HepG2 (cell line): ENCODE measurements at regions not wholly inside any gene's neighbourhood (a gene's known extent, or its start where the extent isn't known, plus 50 kb on each side); places are given as distances from the start of the nearest gene placed in this dataset.

Experiments
- ATAC-seq: fragments of 200-7000 bp; cut with Tn5 transposase; 3 replicates; pipeline ENCODE4 v1.9.1; 2020; ENCODE audit warnings: mild to moderate bottlenecking, moderate library complexity
- BruUV-seq: library from RNA; stranded (reverse); fragments of 400-500 nt; replicated peaks from 2 replicates; lab custom pipeline; 2021; lab: Mats Ljungman, UMichigan
- CTCF ChIA-PET: fragments of 300-600 bp; formaldehyde crosslinking; extraction: SDS; loops from one replicate; lab custom pipeline; 2021; ENCODE audit warnings: low total read pairs, inconsistent platforms, low intra/inter-chr PET ratio; lab: Yijun Ruan, JAX
- POLR2A ChIA-PET: fragments of 350-600 bp; sonication (Branson Sonifier 250); formaldehyde crosslinking; loops from one replicate; lab custom pipeline; 2020; ENCODE audit warnings: antibody characterized with exemption, inconsistent platforms; lab: Yijun Ruan, JAX
- DNase-seq: peaks from one replicate; pipeline ENCODE4 v3.0.0-alpha.2; 2015; ENCODE audit warnings: low spot score
- FAIRE-seq: peaks from 3 replicates; lab custom pipeline; 2011; peaks lifted over from hg19 to GRCh38; lab: Jason Lieb, UNC
- H2AFZ ChIP-seq: one replicate; pipeline ENCODE4 v1.6.1; 2011; ENCODE audit warnings: low read length, inconsistent platforms
- H3K27ac ChIP-seq: fragments of 300-600 bp; 3 replicates; pipeline ENCODE4 v1.8.0; 2011; ENCODE audit warnings: mixed run types, mild to moderate bottlenecking, mixed read lengths, low read length, inconsistent platforms; ENCODE audit not compliant: insufficient read depth; ENCODE audit errors: extremely low read length
- H3K27me3 ChIP-seq, 2 experiments: fragments of 200-600 bp in 1 of 2; 2 replicates in 1 of 2; 3 replicates in 1 of 2; pipeline versions ENCODE4 v1.6.0 to v1.8.0; 2011; ENCODE audit warnings: low read length in 2 of 2, mild to moderate bottlenecking in 2 of 2, moderate library complexity in 2 of 2, inconsistent platforms in 1 of 2; ENCODE audit not compliant: insufficient read depth in 2 of 2, control insufficient read depth in 1 of 2
- H3K36me3 ChIP-seq, 2 experiments: fragments of 200-600 bp in 1 of 2; replicated peaks in 1 of 2; 2 replicates in 1 of 2; 3 replicates in 1 of 2; pipeline versions ENCODE4 v1.5.1 to v1.8.0; 2011; ENCODE audit warnings: low read length in 2 of 2, inconsistent platforms in 1 of 2; ENCODE audit not compliant: insufficient read depth in 2 of 2, control insufficient read depth in 1 of 2
- H3K4me1 ChIP-seq: 2 replicates; pipeline ENCODE4 v1.5.1; 2012; ENCODE audit warnings: low read length, inconsistent platforms; ENCODE audit not compliant: insufficient read depth
- H3K4me2 ChIP-seq: 2 replicates; pipeline ENCODE4 v1.6.0; 2011; ENCODE audit warnings: low read depth, low read length, inconsistent platforms
- H3K4me3 ChIP-seq, 3 experiments: fragments of 200-600 bp in 1 of 3; sonication (generic), shearing (Covaris generic) in 1 of 3; replicated peaks in 1 of 3; 2 replicates each; pipeline ENCODE4 v1.5.1; 2011 to 2016; ENCODE audit warnings: low read length in 3 of 3, inconsistent platforms in 2 of 3, low read depth in 2 of 3, mild to moderate bottlenecking in 2 of 3, control low read depth in 1 of 3, mixed read lengths in 1 of 3; ENCODE audit not compliant: insufficient read depth in 1 of 3
- H3K79me2 ChIP-seq: one replicate; pipeline ENCODE4 v1.6.1; 2011; ENCODE audit warnings: low read length, inconsistent platforms; ENCODE audit not compliant: insufficient read depth
- H3K9ac ChIP-seq: 2 replicates; pipeline ENCODE4 v1.6.0; 2011; ENCODE audit warnings: mild to moderate bottlenecking, low read depth, low read length, inconsistent platforms; ENCODE audit not compliant: insufficient read depth
- H3K9me3 ChIP-seq: 2 replicates; pipeline ENCODE4 v1.5.1; 2012; ENCODE audit warnings: mild to moderate bottlenecking, low read length
- H4K20me1 ChIP-seq: 2 replicates; pipeline ENCODE4 v1.6.0; 2011; ENCODE audit warnings: inconsistent platforms, mild to moderate bottlenecking, low read length, moderate library complexity; ENCODE audit not compliant: insufficient read depth
- BCL3 ChIP-seq: sonication (generic); formaldehyde crosslinking; IDR thresholded peaks from 2 replicates; pipeline ENCODE4 v1.5.1; 2020; ENCODE audit warnings: mild to moderate bottlenecking, missing genetic modification reagents, moderate library complexity
- ETS1 ChIP-seq: sonication (generic); formaldehyde crosslinking; IDR thresholded peaks from 2 replicates; pipeline ENCODE4 v1.4.0; 2020; ENCODE audit warnings: missing genetic modification reagents
- HNRNPK ChIP-seq: fragments of 200-400 bp; formaldehyde crosslinking; IDR thresholded peaks from 2 replicates; pipeline ENCODE4 v1.6.1; 2018; ENCODE audit warnings: low read length, low read depth, moderate library complexity, mild to moderate bottlenecking; ENCODE audit not compliant: poor library complexity, severe bottlenecking
- KDM4B ChIP-seq: sonication (generic); formaldehyde crosslinking; IDR thresholded peaks from 2 replicates; pipeline ENCODE4 v1.4.0; 2020; ENCODE audit warnings: missing genetic modification reagents
- NCOA5 ChIP-seq: sonication (generic); formaldehyde crosslinking; IDR thresholded peaks from 2 replicates; pipeline ENCODE4 v1.4.0; 2020; ENCODE audit warnings: missing genetic modification reagents
- PCBP1 ChIP-seq: fragments of 200-400 bp; formaldehyde crosslinking; IDR thresholded peaks from 2 replicates; pipeline ENCODE4 v1.6.1; 2017; ENCODE audit warnings: mild to moderate bottlenecking, low read depth, low read length, borderline replicate concordance
- SPEN ChIP-seq: sonication (generic); formaldehyde crosslinking; IDR thresholded peaks from 2 replicates; pipeline ENCODE4 v1.5.1; 2020; ENCODE audit warnings: low read depth, mild to moderate bottlenecking, missing genetic modification reagents
- TFDP2 ChIP-seq: sonication (generic); formaldehyde crosslinking; IDR thresholded peaks from 2 replicates; pipeline ENCODE4 v1.4.0; 2020; ENCODE audit warnings: missing genetic modification reagents
- ZFX ChIP-seq: sonication (generic); formaldehyde crosslinking; IDR thresholded peaks from 2 replicates; pipeline ENCODE4 v1.4.0; 2020; ENCODE audit warnings: mild to moderate bottlenecking, low read depth, missing genetic modification reagents, moderate library complexity
- ZNF20 ChIP-seq: sonication (generic); formaldehyde crosslinking; IDR thresholded peaks from 2 replicates; pipeline ENCODE4 v1.4.0; 2020; ENCODE audit warnings: mild to moderate bottlenecking, moderate library complexity, missing genetic modification reagents
- ZNF382 ChIP-seq: sonication (generic); formaldehyde crosslinking; IDR thresholded peaks from 2 replicates; pipeline ENCODE4 v1.5.0; 2020; ENCODE audit warnings: missing genetic modification reagents, mild to moderate bottlenecking, borderline replicate concordance
- ZNF430 ChIP-seq: sonication (generic); formaldehyde crosslinking; IDR thresholded peaks from 2 replicates; pipeline ENCODE4 v1.9.0; 2021; ENCODE audit warnings: mild to moderate bottlenecking, missing genetic modification reagents
- ZNF816 ChIP-seq: sonication (generic); formaldehyde crosslinking; IDR thresholded peaks from 2 replicates; pipeline ENCODE4 v1.8.0; 2022; ENCODE audit warnings: missing genetic modification reagents, mild to moderate bottlenecking, borderline replicate concordance
- ZSCAN9 ChIP-seq: IDR thresholded peaks from 2 replicates; pipeline ENCODE4 v1.6.1; 2016; ENCODE audit warnings: borderline replicate concordance
- WGBS: methylation state at CpG from one replicate; pipeline ENCODE4 v1.1.6; 2017; ENCODE audit warnings: low lambda C conversion rate; 5-methylcytosine and 5-hydroxymethylcytosine counted together
- in situ Hi-C: cut with HindIII; loops from 2 replicates; pipeline ENCODE4 v1.10.0; 2017; ENCODE audit warnings: low pct_unique_long_range_greater_than_20kb; ENCODE audit not compliant: extremely low pct_ligation_motif_present
- intact Hi-C: fragments of 100-400 bp; cut with micrococcal nuclease; formaldehyde crosslinking; loops from one replicate; pipeline ENCODE4 v1.10.0; 2022; ENCODE audit not compliant: unreplicated experiment
- TF ChIP-seq, protein P1 (sequence below): sonication (generic); formaldehyde crosslinking; IDR thresholded peaks from 2 replicates; pipeline ENCODE4 v1.8.1; 2023; ENCODE audit warnings: missing genetic modification reagents, mild to moderate bottlenecking, borderline replicate concordance

DNA sequence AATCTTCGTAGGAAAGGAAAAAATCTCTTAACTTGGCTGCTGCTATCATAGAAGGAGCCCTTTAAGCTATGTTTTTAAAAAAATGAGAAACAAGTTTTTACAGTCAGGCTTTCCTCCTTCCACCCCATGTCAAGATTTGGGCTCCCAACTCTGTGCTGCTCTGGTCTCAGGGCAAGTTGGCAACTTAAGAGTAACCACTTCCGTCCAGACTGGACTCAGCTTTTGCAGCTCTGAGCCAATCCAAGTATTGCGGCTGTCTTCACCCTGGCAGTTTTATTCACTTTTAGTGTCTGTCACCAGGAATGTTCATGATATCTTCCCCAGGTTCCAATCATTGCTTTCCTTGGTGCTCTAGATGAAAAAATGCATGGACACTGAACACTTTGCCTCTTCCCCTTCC is 115.9 kb upstream of the GAS1 start:
- Histone ChIP-seq H3K4me3 (no peak overlapping the region), H3K27ac (no peak overlapping the region), H3K27me3 (peaks cover 0 to 5% of the 10 kb centered on the region in 2 experiments; a peak in 1 of 5 replicates), H3K4me2 (no peak overlapping the region), H3K4me1 (no peaks in the 10 kb centered on the region), H3K36me3 (no peaks in the 10 kb centered on the region), H3K79me2 (no peaks in the 10 kb centered on the region), H3K9me3 (no peaks in the 10 kb centered on the region), H2AFZ (no peak overlapping the region), H3K9ac (no peak overlapping the region), H4K20me1 (no peaks in the 10 kb centered on the region)
- ATAC-seq (no peak), DNase-seq (no peak), FAIRE-seq (no peak)
- in situ Hi-C loops (no loop called here), intact Hi-C loops (no loop called here)
- TF ChIP-seq ZNF382 (CRISPR knock-in tag): no peak
- TF ChIP-seq ZNF430 (CRISPR knock-in tag): no peak
- TF ChIP-seq NCOA5 (CRISPR knock-in tag): no peak
- TF ChIP-seq PCBP1: no peak
- no peak for TF ChIP-seq SPEN (CRISPR knock-in tag)
- no peak for TF ChIP-seq ZNF20 (CRISPR knock-in tag)
- no peak for TF ChIP-seq ZNF816 (CRISPR knock-in tag)
- TF ChIP-seq ETS1: no peak
- TF ChIP-seq KDM4B (CRISPR knock-in tag): no peak
- TF ChIP-seq ZSCAN9 (CRISPR knock-in tag): no peak
- no peak for TF ChIP-seq ZFX (CRISPR knock-in tag)
- no peak for TF ChIP-seq TFDP2 (CRISPR knock-in tag)
- no peak for TF ChIP-seq HNRNPK
- TF ChIP-seq BCL3 (CRISPR knock-in tag): no peak
- TF ChIP-seq, protein P1, sequence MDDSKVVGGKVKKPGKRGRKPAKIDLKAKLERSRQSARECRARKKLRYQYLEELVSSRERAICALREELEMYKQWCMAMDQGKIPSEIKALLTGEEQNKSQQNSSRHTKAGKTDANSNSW (CRISPR knock-in tag): no peak
- BruUV-seq: no TSS peak
- POLR2A ChIA-PET: no interaction called here
- CTCF ChIA-PET: no interaction called here
- WGBS: 33% methylated on average over 3 of the region's 3 CpGs
